Type B pancreatic cell (in vitro differentiated cells): ENCODE measurements at regions not wholly inside any gene's neighbourhood (a gene's known extent, or its start where the extent isn't known, plus 50 kb on each side); places are given as distances from the start of the nearest gene placed in this dataset.

ENCODE experiments used
- DNase-seq: peaks from one replicate; pipeline ENCODE4 v3.0.0; 2021; ENCODE audit warnings: mixed read lengths; ENCODE audit not compliant: unreplicated experiment; ENCODE audit errors: extremely low spot score
- H3K27ac Mint-ChIP-seq: 2 replicates; pipeline ENCODE4 v1.8.0; 2021; ENCODE audit warnings: mild to moderate bottlenecking, mixed read lengths
- H3K27me3 Mint-ChIP-seq: 2 replicates; pipeline ENCODE4 v1.8.0; 2021; ENCODE audit warnings: mixed read lengths
- H3K36me3 Mint-ChIP-seq: 2 replicates; pipeline ENCODE4 v1.8.0; 2021; ENCODE audit warnings: mixed read lengths
- H3K4me1 Mint-ChIP-seq: one replicate; pipeline ENCODE4 v1.8.0; 2021; ENCODE audit warnings: mixed read lengths; ENCODE audit not compliant: unreplicated experiment
- H3K4me3 Mint-ChIP-seq: 2 replicates; pipeline ENCODE4 v1.8.0; 2021; ENCODE audit warnings: mild to moderate bottlenecking, mixed read lengths
- H3K9me3 Mint-ChIP-seq: 2 replicates; pipeline ENCODE4 v1.8.0; 2021; ENCODE audit warnings: mixed read lengths
- TF ChIP-seq, protein P1 (sequence below): fragments of 200-600 bp; sonication (generic); conservative IDR thresholded peaks from 2 replicates; pipeline ENCODE4 v1.5.0; 2021; ENCODE audit warnings: antibody characterized with exemption, mild to moderate bottlenecking

DNA sequence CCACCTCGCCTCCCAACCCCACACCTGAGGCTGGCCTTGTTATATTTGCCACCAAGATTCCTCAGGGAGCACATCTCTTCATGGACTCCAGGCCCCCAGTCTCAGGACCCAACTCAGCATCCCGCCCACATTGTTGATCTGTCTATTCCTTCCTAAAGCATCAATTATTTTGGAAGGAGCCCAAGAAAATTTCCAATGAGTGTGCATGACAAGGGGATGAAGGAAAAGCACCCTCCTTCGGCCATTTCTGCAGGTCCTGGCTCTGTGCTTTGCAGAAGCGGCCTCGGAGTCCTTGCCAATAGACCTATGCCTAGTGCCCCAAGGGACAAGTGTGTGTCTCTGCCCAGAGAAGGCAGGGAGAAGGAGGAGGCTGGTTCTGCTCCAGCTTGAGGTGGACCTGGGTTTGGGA, 273.2 kb downstream of the GADD45G start:
- peaks cover 8% of the 10 kb centered on the region for H3K4me1 Mint-ChIP-seq
- no peaks in the 10 kb centered on the region for H3K9me3 Mint-ChIP-seq
- no peak overlapping the region for H3K4me3 Mint-ChIP-seq
- TF ChIP-seq, protein P1, sequence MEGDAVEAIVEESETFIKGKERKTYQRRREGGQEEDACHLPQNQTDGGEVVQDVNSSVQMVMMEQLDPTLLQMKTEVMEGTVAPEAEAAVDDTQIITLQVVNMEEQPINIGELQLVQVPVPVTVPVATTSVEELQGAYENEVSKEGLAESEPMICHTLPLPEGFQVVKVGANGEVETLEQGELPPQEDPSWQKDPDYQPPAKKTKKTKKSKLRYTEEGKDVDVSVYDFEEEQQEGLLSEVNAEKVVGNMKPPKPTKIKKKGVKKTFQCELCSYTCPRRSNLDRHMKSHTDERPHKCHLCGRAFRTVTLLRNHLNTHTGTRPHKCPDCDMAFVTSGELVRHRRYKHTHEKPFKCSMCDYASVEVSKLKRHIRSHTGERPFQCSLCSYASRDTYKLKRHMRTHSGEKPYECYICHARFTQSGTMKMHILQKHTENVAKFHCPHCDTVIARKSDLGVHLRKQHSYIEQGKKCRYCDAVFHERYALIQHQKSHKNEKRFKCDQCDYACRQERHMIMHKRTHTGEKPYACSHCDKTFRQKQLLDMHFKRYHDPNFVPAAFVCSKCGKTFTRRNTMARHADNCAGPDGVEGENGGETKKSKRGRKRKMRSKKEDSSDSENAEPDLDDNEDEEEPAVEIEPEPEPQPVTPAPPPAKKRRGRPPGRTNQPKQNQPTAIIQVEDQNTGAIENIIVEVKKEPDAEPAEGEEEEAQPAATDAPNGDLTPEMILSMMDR = no peak
- DNase-seq = peak; percentile 42
- H3K36me3 Mint-ChIP-seq = no peaks in the 10 kb centered on the region
- H3K27ac Mint-ChIP-seq = no peak overlapping the region
- no peaks in the 10 kb centered on the region for H3K27me3 Mint-ChIP-seq

DNA sequence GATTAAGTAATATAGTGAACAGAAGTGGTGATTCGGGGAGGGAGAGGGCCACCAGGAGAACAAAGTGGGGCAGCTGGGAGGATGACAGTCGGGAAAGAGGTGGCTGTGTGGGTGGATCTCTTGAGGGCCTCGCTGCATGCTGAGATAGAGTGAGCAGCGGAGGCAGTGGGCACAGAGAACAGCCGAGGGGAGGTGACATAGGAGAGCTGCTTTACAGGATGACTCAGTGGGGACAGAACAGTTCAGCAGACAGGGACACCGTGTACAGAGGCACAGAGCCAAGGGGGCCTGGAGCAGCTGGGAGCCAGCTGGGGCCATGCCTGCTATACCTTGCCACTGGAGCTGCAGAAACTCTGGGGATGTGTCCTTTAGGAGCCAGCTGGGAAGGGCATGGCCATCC, 273.9 kb downstream of the GADD45G start:
- H3K4me3 Mint-ChIP-seq = no peak overlapping the region
- no peaks in the 10 kb centered on the region for H3K36me3 Mint-ChIP-seq
- no peaks in the 10 kb centered on the region for H3K27me3 Mint-ChIP-seq
- peak; percentile 36 for DNase-seq
- TF ChIP-seq, protein P1 = no peak
- peaks cover 8% of the 10 kb centered on the region for H3K4me1 Mint-ChIP-seq
- no peaks in the 10 kb centered on the region for H3K9me3 Mint-ChIP-seq
- H3K27ac Mint-ChIP-seq = no peak overlapping the region

DNA sequence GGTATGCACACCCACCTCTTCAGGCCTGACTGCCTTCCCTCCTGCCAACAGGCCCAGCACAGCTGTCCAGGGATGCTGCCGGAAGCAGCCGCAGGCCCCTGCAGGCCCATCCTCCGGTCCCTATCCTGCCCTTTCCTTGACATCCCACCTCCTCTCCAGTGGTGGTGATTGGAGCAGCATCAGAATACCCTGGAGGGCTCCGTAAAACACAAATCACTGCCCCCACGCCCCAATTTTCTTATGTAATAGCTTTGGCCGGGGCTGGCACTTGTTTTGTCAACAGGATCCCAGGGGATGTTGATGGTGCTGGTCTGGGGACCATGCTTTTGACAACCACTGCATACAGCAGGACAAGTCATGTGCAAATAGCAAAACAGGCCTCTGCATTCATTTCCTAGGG, 274.5 kb downstream of the GADD45G start:
- H3K4me1 Mint-ChIP-seq = peaks cover 8% of the 10 kb centered on the region
- no peak overlapping the region for H3K4me3 Mint-ChIP-seq
- no peaks in the 10 kb centered on the region for H3K36me3 Mint-ChIP-seq
- no peaks in the 10 kb centered on the region for H3K27me3 Mint-ChIP-seq
- H3K9me3 Mint-ChIP-seq = no peaks in the 10 kb centered on the region
- peak; percentile 45 for DNase-seq
- TF ChIP-seq, protein P1 = no peak
- H3K27ac Mint-ChIP-seq = no peak overlapping the region

DNA sequence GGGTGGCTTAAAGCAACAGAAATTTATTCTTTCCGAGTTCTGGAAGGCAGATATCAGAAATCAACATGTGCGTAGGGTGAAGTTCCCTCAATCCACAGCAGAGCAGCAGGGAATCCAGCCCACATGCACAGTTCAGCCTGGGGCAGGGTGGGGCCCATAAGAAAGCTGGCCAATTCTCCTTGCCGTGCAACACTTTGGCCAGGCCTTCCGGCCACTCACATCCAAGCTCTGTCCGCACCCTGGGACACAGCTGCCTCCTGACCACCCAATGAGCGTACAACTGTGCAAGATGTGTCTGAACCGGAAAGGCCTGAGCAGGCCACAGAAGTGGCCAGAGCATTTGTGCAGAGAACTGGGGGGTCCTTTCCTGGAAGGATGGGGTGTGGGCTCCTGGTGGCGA, 274.9 kb downstream of the GADD45G start:
- H3K4me1 Mint-ChIP-seq = peaks cover 8% of the 10 kb centered on the region
- H3K4me3 Mint-ChIP-seq = no peak overlapping the region
- DNase-seq = no peak
- no peaks in the 10 kb centered on the region for H3K9me3 Mint-ChIP-seq
- no peak overlapping the region for H3K27ac Mint-ChIP-seq
- TF ChIP-seq, protein P1 = no peak
- no peaks in the 10 kb centered on the region for H3K27me3 Mint-ChIP-seq
- no peaks in the 10 kb centered on the region for H3K36me3 Mint-ChIP-seq

DNA sequence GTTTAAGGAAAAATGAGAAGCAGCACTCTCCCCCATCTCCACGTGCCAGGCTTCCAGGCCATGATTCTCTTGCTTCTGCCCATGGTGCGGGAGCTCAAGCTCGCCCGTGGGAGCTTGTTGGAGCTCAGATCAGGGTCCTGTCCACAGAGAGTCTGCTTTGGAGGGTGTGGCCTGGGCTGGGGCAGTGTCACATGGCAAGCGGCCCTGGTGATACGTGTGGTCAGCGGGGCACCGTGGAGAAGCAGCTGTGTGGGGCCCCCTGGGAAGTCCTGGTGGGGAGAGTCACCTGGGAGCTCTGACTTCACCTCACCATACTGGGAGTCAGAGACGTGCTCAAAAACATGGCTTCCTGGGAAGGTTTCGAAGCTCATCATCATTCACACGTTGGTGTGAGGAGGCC, 275.3 kb downstream of the GADD45G start:
- TF ChIP-seq, protein P1 = no peak
- H3K36me3 Mint-ChIP-seq = no peaks in the 10 kb centered on the region
- no peaks in the 10 kb centered on the region for H3K27me3 Mint-ChIP-seq
- H3K27ac Mint-ChIP-seq = no peak overlapping the region
- no peak overlapping the region for H3K4me3 Mint-ChIP-seq
- H3K9me3 Mint-ChIP-seq = no peaks in the 10 kb centered on the region
- peak; percentile 50 for DNase-seq
- peaks cover 6% of the 10 kb centered on the region for H3K4me1 Mint-ChIP-seq

DNA sequence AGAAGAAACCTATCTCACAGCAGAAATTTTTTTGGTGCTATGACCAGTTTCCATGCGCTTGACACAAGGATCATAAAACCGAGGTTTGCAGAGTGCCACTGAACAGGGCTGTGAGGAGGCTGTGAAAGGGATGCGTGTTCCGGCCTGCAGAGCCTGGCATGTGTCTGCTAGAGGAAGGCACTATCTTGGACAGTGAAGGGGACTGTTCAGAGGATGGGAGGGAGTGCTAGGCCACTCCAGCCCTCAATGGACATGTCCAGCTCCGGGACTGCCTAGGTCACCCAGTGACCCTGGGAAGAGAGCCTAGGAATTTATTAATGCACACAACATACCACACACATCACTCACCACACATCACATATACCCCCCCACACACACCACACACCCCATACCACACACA, 275.9 kb downstream of the GADD45G start:
- peak; percentile 31 for DNase-seq
- no peak overlapping the region for H3K4me3 Mint-ChIP-seq
- H3K36me3 Mint-ChIP-seq = no peaks in the 10 kb centered on the region
- TF ChIP-seq, protein P1 = no peak
- no peaks in the 10 kb centered on the region for H3K27me3 Mint-ChIP-seq
- H3K4me1 Mint-ChIP-seq = peaks cover under 1% of the 10 kb centered on the region
- H3K9me3 Mint-ChIP-seq = no peaks in the 10 kb centered on the region
- H3K27ac Mint-ChIP-seq = no peak overlapping the region
